ENCODE measurements at regions not wholly inside any gene's neighbourhood (a gene's known extent, or its start where the extent isn't known, plus 50 kb on each side); places are given as distances from the start of the nearest gene placed in this dataset.

DNA sequence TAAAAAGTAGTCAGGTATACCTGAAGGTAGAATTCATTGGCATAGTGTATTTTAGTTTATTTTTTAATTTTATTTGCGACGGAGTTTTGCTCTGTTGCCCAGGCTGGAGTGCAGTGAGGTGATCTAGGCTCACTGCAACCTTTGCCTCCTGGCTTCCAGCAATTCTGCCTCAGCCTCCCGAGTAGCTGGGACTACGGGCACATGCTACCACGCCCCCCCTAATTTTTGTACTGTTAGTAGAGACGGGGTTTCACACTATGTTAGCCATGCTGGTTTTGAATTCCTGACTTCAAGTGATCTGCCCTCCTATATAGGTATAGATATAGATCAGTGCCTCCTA is 102.8 kb upstream of the PRSS16 start:
- TF ChIP-seq, protein P1, sequence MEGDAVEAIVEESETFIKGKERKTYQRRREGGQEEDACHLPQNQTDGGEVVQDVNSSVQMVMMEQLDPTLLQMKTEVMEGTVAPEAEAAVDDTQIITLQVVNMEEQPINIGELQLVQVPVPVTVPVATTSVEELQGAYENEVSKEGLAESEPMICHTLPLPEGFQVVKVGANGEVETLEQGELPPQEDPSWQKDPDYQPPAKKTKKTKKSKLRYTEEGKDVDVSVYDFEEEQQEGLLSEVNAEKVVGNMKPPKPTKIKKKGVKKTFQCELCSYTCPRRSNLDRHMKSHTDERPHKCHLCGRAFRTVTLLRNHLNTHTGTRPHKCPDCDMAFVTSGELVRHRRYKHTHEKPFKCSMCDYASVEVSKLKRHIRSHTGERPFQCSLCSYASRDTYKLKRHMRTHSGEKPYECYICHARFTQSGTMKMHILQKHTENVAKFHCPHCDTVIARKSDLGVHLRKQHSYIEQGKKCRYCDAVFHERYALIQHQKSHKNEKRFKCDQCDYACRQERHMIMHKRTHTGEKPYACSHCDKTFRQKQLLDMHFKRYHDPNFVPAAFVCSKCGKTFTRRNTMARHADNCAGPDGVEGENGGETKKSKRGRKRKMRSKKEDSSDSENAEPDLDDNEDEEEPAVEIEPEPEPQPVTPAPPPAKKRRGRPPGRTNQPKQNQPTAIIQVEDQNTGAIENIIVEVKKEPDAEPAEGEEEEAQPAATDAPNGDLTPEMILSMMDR (conservative IDR thresholded peaks at IDR 0.05 in 1 of 2, IDR thresholded peaks at IDR 0.05 in 1 of 2; ENCODE audit: extremely low read depth in 1 of 2, insufficient read depth in 1 of 2, low read depth in 1 of 2, low read length in 2 of 2), result no peak
- no peak for TF ChIP-seq EZH2 (IDR thresholded peaks at IDR 0.05; ENCODE audit: borderline replicate concordance, low read length)

All from mammary epithelial cell (primary cell).